ENCODE measurements at regions not wholly inside any gene's neighbourhood (a gene's known extent, or its start where the extent isn't known, plus 50 kb on each side); places are given as distances from the start of the nearest gene placed in this dataset.

DNA sequence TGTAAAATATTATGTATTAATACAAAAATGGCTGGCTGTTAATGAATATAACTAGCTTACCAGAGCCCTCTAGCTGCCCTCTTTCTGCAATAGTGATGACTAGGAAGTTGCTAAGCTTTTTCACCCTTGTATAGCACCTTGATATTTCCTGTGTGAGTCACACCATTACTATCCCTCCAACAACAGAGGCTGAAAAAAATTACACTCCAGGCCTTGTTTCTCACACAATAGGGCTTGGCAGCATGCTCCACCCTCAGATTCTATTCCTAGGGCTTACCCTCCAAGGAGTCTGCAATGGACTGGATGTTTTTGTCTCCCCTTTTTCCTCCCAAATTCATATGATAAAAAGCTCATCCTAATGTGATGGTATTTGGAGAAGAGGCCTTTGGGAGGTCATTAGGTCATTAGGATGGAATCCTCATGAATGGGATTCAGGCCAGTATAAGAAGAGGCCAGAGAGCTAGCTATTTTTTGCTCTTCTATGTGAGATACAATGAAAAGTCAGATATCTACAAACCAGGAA is 184.6 kb upstream of the MAP1B start:
- TF ChIP-seq EZH2 (IDR thresholded peaks at IDR 0.05; ENCODE audit: insufficient read depth, poor library complexity, severe bottlenecking) (no peak), EZH2phosphoT487 (IDR thresholded peaks at IDR 0.05; ENCODE audit: insufficient read depth, low read depth) (no peak)
